AG09319 (cell line): ENCODE measurements at regions not wholly inside any gene's neighbourhood (a gene's known extent, or its start where the extent isn't known, plus 50 kb on each side); places are given as distances from the start of the nearest gene placed in this dataset.
A peak's percentile ranks its signal among the peaks of the same experiment; 100 is the strongest.

ENCODE experiments used
- DNase-seq: peaks from one replicate; pipeline ENCODE4 v3.0.0-alpha.2; 2010; ENCODE audit warnings: low read depth; ENCODE audit errors: extremely low read depth
- TF ChIP-seq, protein P1 (sequence below): IDR thresholded peaks from 2 replicates; pipeline ENCODE4 v1.5.1; 2011; ENCODE audit warnings: low read depth, mild to moderate bottlenecking, inconsistent platforms, low read length, moderate library complexity

DNA sequence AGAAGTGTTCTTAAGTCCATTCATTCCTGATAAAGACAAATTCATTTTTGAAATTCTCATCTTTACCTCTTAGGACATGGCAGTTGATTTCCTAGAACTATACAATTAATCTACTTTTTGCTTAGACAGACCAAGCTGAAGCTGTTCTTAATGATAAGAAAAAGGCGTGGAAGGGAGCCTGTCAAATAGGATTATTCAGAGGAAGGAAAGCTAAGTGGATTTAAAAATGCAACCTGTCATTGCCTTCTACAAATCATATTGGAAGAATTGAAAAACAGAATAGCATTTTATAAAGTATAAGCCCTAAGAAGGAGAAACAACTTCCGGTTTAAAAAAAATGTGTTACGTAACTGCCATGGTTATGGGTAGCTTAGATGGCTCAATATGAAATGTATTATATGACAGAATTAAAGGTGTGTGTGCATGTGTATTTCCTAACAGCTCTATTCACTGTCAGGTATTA is 81.2 kb upstream of the RAP2B start:
- TF ChIP-seq, protein P1, sequence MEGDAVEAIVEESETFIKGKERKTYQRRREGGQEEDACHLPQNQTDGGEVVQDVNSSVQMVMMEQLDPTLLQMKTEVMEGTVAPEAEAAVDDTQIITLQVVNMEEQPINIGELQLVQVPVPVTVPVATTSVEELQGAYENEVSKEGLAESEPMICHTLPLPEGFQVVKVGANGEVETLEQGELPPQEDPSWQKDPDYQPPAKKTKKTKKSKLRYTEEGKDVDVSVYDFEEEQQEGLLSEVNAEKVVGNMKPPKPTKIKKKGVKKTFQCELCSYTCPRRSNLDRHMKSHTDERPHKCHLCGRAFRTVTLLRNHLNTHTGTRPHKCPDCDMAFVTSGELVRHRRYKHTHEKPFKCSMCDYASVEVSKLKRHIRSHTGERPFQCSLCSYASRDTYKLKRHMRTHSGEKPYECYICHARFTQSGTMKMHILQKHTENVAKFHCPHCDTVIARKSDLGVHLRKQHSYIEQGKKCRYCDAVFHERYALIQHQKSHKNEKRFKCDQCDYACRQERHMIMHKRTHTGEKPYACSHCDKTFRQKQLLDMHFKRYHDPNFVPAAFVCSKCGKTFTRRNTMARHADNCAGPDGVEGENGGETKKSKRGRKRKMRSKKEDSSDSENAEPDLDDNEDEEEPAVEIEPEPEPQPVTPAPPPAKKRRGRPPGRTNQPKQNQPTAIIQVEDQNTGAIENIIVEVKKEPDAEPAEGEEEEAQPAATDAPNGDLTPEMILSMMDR, result no peak

DNA sequence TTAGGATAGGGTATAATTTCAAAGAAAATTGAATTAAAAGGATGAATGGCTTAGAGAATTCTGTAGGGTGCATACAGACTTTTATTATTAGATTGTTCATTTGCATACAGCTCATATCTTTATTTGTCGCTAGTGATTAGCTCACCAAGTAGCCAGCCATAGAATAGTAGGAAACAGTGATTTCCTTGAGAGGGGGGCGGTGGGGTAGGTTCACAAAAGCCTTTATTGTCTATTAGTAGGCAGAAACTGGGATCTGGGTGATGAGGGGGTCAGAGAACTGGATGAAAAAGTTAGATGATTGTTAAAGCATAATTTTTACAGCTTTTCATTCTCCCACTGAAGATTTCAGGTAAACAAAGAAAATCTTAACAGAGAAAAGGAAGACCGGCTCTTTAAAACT is 77.6 kb upstream of the RAP2B start:
- TF ChIP-seq, protein P1, result no peak

More for the DNA sequence above, 81.2 kb upstream of the RAP2B start:
- DNase-seq, result no peak

DNA sequence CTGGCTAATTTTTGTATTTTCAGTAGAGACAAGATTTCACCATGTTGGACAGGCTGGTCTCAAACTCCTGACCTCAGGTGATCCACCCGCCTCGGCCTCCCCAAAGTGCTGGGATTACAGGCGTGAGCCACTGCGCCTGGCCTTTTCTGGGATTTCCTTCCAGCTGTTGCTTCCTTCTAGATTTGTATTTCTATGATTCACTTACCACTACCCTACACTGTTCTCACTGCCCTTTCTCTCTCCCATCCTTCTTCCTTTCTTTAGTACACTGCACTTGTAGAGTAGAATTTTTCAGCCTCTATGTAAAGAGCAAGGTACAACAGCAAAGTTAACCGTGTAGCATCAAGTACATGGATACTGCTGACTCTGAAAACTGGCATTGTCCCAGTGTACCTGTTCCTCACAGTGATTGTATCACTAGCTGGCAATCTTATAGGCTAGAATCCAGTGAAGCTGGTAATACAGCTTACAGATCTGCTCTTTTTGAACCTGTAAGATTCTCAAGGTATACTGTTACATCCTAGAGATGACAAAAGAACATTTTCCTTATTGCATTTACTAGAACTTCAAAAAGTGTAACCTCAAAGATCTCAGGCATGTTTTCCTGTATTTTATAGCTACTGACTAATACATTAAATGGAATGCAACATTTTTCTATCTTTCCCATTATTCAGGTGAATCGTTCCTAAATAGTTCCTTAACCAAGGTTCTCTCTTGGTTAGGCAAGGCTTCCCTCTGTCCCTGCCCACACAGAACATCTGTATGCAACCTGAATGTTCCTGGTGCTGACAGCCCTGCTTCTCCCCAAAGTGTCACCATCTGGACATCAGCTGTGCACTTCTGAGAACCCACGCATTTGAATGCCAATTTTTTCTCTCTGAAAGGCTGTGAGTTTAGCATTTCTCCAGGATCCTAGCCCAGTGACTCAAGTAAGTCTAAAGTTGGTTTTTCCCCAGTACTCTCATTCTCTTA is 74.1 kb upstream of the RAP2B start:
- TF ChIP-seq, protein P1, result no peak
- DNase-seq, result peak; percentile 67

More for the DNA sequence above, 77.6 kb upstream of the RAP2B start:
- no peak for DNase-seq

DNA sequence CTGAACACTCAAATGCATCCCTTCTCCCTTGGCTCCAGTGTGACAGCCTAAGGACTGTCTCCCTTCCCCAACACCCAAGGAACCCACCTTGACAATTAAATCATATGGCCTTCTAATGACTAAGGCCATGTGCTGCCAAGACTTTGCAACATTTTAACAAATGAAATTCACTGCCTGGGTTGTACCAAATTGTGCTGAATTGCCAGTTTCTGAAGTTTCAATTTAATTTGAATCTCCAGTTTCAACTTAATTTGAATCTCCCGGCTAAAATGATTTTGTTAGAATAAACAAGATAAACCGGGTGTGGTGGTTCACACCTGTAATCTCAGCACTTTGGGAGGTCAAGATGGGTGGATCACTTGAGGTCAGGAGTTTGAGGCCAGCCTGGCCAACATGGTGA is 72.4 kb upstream of the RAP2B start:
- no peak for DNase-seq
- TF ChIP-seq, protein P1, result no peak

DNA sequence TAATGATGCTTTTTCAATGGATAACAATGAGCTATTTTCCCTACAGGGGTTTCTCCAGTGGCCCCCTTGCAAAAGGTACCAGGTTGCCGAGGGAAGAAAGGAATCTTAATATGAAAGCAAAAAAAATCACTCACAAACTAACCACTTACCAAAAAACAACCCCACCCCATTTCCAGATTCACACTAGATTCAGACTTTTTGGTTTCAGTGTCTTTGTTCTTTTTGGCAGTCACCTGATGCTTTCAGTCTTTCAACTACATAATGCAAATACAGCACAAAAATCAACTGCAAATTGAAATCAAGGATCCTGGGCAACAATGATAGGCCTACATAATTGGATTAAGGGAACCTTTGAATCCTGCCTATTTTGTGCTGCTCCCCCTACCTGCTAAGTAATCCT is 71.1 kb upstream of the RAP2B start:
- no peak for DNase-seq
- TF ChIP-seq, protein P1, result no peak

DNA sequence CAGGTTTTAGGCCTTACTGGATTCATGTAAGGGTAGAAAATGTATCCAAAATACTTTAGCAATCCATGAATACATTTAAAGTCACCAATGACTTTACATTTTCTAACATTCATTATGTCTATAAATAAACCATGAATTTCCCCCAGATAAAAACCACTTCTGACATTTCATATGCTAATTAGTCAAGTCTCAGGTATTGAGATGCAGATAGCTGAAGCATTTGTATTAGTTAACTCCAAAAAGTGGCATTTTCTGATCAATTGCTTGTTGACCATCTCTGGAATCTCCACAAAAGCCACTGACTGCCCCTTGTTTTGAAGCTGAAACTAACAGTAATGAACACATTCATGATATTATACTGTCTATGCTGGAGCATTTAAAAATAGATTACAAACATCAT is 68.4 kb upstream of the RAP2B start:
- no peak for DNase-seq
- TF ChIP-seq, protein P1, result no peak

DNA sequence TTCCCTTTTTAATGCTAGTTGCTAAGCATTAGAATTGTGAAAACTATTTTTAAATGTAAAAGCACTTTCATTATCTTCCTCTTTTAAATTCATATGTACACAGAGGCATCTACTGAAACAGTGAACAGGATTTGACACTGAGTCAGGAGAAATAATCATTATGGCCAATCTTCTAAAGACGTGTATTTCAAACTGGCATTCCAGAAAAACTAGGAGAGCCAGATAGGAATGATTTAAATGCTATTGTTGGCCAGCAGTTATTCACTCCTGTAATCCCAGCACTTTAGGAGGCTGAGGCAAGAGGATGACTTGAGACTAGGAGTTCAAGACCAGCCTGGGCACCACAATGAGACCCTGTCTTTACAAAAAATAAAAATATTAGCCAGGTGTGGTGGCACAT is 67.6 kb upstream of the RAP2B start:
- no peak for DNase-seq
- TF ChIP-seq, protein P1, result no peak
